Activated CD8-positive, alpha-beta T cell treated with anti-CD3 and anti-CD28 coated beads for 36 hours (primary cell): ENCODE measurements at regions not wholly inside any gene's neighbourhood (a gene's known extent, or its start where the extent isn't known, plus 50 kb on each side); places are given as distances from the start of the nearest gene placed in this dataset.

ENCODE experiments used
- ATAC-seq: fragments of 200-7000 bp; cut with Tn5 transposase; one replicate; pipeline ENCODE4 v1.10.0; 2021; ENCODE audit warnings: mild to moderate bottlenecking, moderate library complexity
- CTCF ChIA-PET: fragments of 350-600 bp; sonication (Branson Sonifier 250); formaldehyde crosslinking; loops from one replicate; lab custom pipeline; 2021; ENCODE audit warnings: antibody characterized with exemption; lab: Charles Lee
- POLR2A ChIA-PET: fragments of 350-600 bp; sonication (Branson Sonifier 250); formaldehyde crosslinking; loops from one replicate; lab custom pipeline; 2021; ENCODE audit warnings: antibody characterized with exemption; lab: Charles Lee
- DNase-seq: peaks from one replicate; pipeline ENCODE4 v3.0.0-alpha.2; 2020
- H3K27ac Mint-ChIP-seq: one replicate; pipeline ENCODE4 v1.8.0; 2021; ENCODE audit warnings: mild to moderate bottlenecking, mixed read lengths
- H3K27me3 Mint-ChIP-seq: one replicate; pipeline ENCODE4 v1.8.0; 2021; ENCODE audit warnings: mixed read lengths
- H3K36me3 Mint-ChIP-seq: one replicate; pipeline ENCODE4 v1.8.0; 2021; ENCODE audit warnings: low read depth, mixed read lengths
- H3K4me1 Mint-ChIP-seq: one replicate; pipeline ENCODE4 v1.8.0; 2021; ENCODE audit warnings: low read depth, mixed read lengths
- H3K4me3 Mint-ChIP-seq: one replicate; pipeline ENCODE4 v1.8.0; 2021; ENCODE audit warnings: mild to moderate bottlenecking, moderate library complexity, mixed read lengths
- H3K9me3 Mint-ChIP-seq: one replicate; pipeline ENCODE4 v1.8.0; 2021; ENCODE audit warnings: mixed read lengths
- intact Hi-C: fragments of 100-400 bp; cut with micrococcal nuclease; formaldehyde crosslinking; loops from one replicate; pipeline ENCODE4 v1.10.0; 2022
- TF ChIP-seq, protein P1 (sequence below): fragments of 200-600 bp; IDR thresholded peaks from one replicate; pipeline ENCODE4 v1.8.0; 2022; ENCODE audit warnings: antibody characterized with exemption, mild to moderate bottlenecking

DNA sequence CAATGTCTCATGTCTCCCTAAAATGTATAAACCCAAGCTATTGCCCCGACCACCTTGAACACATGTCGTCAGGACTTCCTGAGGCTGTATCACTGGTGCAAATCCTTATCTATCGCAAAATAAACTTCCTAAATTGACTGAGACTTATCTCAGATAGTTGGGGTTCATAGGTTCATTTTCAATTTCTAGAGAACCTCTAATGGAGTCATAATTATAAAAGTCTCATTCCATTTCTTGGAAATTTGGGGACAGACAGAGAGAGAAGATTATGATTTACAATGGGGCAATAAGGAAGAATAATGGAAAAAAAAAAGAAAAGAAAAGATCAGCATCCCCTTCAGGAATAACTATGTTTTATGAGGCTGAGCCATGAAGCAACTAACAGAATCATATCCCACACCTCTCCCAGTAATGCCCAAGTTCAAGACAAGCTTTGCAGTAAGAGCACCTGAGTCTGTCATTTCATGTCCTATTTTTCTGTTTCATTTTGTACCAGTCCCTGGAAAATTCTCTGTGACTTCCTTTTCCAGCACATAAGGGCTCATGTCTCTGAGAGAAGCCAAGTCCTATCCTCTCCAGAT, 70.0 kb upstream of the ETS2 start:
- ChIA-PET CTCF (interaction anchor here (1.6 kb wide), 1 partner anchor 34 kb away, joined by 3 read pairs; no protein-coding TSS in a partner anchor), POLR2A (interaction anchor here (0.7 kb wide), 1 partner anchor 28 kb away, joined by 3 read pairs; no protein-coding TSS in a partner anchor)
- H3K4me3 Mint-ChIP-seq = no peak overlapping the region
- TF ChIP-seq, protein P1, sequence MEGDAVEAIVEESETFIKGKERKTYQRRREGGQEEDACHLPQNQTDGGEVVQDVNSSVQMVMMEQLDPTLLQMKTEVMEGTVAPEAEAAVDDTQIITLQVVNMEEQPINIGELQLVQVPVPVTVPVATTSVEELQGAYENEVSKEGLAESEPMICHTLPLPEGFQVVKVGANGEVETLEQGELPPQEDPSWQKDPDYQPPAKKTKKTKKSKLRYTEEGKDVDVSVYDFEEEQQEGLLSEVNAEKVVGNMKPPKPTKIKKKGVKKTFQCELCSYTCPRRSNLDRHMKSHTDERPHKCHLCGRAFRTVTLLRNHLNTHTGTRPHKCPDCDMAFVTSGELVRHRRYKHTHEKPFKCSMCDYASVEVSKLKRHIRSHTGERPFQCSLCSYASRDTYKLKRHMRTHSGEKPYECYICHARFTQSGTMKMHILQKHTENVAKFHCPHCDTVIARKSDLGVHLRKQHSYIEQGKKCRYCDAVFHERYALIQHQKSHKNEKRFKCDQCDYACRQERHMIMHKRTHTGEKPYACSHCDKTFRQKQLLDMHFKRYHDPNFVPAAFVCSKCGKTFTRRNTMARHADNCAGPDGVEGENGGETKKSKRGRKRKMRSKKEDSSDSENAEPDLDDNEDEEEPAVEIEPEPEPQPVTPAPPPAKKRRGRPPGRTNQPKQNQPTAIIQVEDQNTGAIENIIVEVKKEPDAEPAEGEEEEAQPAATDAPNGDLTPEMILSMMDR = no peak
- ATAC-seq (no peak), DNase-seq (no peak)
- no peak overlapping the region for H3K27ac Mint-ChIP-seq
- intact Hi-C loops = loop anchor here (2.0 kb wide), 1 partner anchor 69 kb away; the partner anchor contains the start of gene ETS2
- no peaks in the 10 kb centered on the region for H3K9me3 Mint-ChIP-seq
- H3K4me1 Mint-ChIP-seq = peaks cover 11% of the 10 kb centered on the region
- H3K27me3 Mint-ChIP-seq = peaks cover 21% of the 10 kb centered on the region
- no peaks in the 10 kb centered on the region for H3K36me3 Mint-ChIP-seq

DNA sequence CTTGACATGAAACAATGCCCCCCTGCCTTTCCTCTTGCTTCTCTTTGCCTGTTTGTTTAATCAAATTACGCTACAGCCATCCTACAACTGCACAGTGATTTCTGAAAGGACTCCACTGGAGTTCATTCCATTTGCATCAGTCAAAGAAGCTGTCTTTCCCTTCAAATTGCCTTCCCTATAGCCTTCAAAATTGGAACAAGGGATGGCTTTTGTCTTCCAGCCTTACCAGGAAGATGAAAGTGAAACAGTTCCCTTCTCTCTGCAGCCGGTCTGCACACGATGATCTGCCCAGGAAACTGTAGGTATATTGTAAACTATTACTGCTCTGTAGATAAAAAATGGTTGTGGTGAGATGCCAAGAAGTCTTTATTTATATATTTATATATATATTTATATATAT, 65.6 kb upstream of the ETS2 start:
- ChIA-PET CTCF (no interaction called here), POLR2A (no interaction called here)
- ATAC-seq (no peak), DNase-seq (no peak)
- no peaks in the 10 kb centered on the region for H3K9me3 Mint-ChIP-seq
- peaks cover 11% of the 10 kb centered on the region for H3K27me3 Mint-ChIP-seq
- TF ChIP-seq, protein P1 = no peak
- H3K27ac Mint-ChIP-seq = no peak overlapping the region
- intact Hi-C loops = no loop called here
- peaks cover 14% of the 10 kb centered on the region for H3K4me1 Mint-ChIP-seq
- H3K4me3 Mint-ChIP-seq = no peak overlapping the region
- H3K36me3 Mint-ChIP-seq = no peaks in the 10 kb centered on the region

DNA sequence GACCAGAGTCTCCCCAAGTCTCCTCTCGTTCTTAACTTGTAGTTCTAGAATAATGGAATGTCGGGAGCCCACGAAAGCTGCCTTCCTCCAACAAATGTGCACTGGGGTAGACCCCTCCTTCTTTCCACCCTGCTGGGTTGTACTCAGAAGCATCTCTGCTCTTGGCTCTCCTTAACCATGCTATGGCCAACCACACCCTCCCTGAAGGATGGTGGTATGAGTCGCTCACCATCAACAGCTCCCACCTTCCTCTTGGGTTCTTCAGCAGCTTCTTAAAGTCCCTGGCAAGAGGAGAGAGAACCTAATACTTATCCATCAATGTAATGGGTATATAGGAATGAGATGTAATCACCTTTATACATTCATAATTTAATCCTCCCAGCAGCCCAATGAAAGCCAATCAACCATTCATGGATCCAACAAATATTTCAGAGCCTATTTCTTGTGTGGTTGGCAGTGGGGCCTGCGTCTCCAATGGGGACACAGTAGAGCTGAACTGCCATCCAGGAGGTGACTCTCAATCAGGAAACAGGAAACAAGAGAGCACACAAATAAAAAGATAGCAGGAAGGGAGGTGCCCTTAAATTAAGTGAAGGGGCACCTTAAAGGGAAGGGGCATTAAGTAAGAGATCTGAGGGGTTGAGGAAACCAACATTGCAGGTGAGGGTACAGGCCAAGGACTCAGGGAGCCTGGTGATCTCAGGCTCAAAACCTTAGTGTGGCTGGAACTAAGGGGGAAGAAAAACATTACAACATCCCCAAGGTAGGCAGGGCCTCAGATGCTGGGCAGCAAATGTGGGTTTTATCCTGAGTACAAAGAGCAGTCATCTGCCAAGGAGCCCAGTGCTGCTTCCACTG, 64.4 kb upstream of the ETS2 start:
- Mint-ChIP-seq H3K9me3 (no peaks in the 10 kb centered on the region), H3K4me3 (no peak overlapping the region), H3K27me3 (peaks cover under 1% of the 10 kb centered on the region), H3K36me3 (no peaks in the 10 kb centered on the region), H3K27ac (no peak overlapping the region), H3K4me1 (peaks cover 11% of the 10 kb centered on the region)
- DNase-seq = peak; percentile 7
- intact Hi-C loops = no loop called here
- no peak for ATAC-seq
- TF ChIP-seq, protein P1 = no peak
- ChIA-PET POLR2A (interaction anchor here (0.7 kb wide), 1 partner anchor 79 kb away, joined by 3 read pairs; no protein-coding TSS in a partner anchor), CTCF (interaction anchor here (0.9 to 1.8 kb wide), 3 partner anchors 14 to 435 kb away, joined by 3 to 5 read pairs (median 3); no protein-coding TSS in a partner anchor)

DNA sequence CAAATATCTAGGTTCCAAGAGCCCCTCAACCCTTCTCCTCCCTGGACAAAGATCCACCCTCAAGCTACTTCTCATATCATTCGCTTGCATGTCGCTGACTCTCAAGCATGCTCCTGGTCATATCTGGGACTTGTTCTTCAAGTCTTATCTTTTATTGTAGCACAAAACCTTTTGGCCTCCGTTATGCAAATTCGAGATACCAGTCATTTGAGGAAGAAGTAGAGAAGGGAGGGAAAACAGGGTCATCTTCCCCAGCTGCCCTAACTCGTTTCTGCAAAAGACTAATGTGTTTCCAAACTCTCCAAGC, 63.8 kb upstream of the ETS2 start:
- DNase-seq = no peak
- TF ChIP-seq, protein P1 = no peak
- ChIA-PET POLR2A (interaction anchor here (0.7 kb wide), 1 partner anchor 78 kb away, joined by 3 read pairs; no protein-coding TSS in a partner anchor), CTCF (interaction anchor here (1.0 to 1.8 kb wide), 2 partner anchors 13 to 65 kb away, joined by 3 to 5 read pairs; no protein-coding TSS in a partner anchor)
- H3K4me1 Mint-ChIP-seq = peaks cover 11% of the 10 kb centered on the region
- H3K27ac Mint-ChIP-seq = no peak overlapping the region
- intact Hi-C loops = no loop called here
- H3K27me3 Mint-ChIP-seq = peaks cover 2% of the 10 kb centered on the region
- H3K4me3 Mint-ChIP-seq = no peak overlapping the region
- H3K9me3 Mint-ChIP-seq = no peaks in the 10 kb centered on the region
- no peak for ATAC-seq
- no peaks in the 10 kb centered on the region for H3K36me3 Mint-ChIP-seq
